NB4 (cell line): ENCODE measurements at regions not wholly inside any gene's neighbourhood (a gene's known extent, or its start where the extent isn't known, plus 50 kb on each side); places are given as distances from the start of the nearest gene placed in this dataset.

ENCODE experiments used
- DNase-seq: peaks from one replicate; pipeline ENCODE4 v3.0.0; 2010; ENCODE audit warnings: low read depth
- H3K4me3 ChIP-seq: one replicate; pipeline ENCODE4 v1.5.1; 2011; ENCODE audit warnings: mild to moderate bottlenecking, low read depth, low read length, moderate library complexity
- CTCF ChIP-seq: IDR thresholded peaks from one replicate; pipeline ENCODE4 v1.5.1; 2012; ENCODE audit warnings: low read depth, low read length
- MYC ChIP-seq: IDR thresholded peaks from 2 replicates; pipeline ENCODE4 v1.6.1; 2011; ENCODE audit warnings: low read depth, low read length
- POLR2A ChIP-seq: IDR thresholded peaks from 2 replicates; pipeline ENCODE4 v1.6.1; 2011; ENCODE audit warnings: mild to moderate bottlenecking; ENCODE audit not compliant: insufficient read length; ENCODE audit errors: extremely low read depth
- TF ChIP-seq, protein P1 (sequence below): IDR thresholded peaks from 2 replicates; pipeline ENCODE4 v1.6.1; 2011; ENCODE audit warnings: low read depth, low read length

DNA sequence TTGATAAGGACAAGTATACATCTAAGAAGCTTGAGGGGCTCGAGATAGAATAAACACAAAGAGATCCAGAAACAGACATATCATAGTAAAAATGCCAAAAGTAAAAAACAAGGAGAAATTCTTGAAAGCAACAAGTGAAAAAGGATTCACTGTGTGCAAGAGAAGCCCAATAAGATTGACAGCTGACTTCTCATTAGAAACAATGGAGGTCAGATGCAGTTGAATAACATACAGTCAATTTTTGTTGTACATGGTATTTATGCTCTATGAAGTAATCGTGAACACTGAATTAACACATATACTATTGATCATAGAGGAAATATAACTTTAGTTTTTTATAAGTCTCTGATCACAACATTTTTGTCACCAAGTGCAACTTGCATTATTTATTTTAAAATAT, 982.8 kb upstream of the SORCS1 start:
- no peak for TF ChIP-seq POLR2A
- no peak for TF ChIP-seq MYC
- no peak for TF ChIP-seq CTCF
- TF ChIP-seq, protein P1, sequence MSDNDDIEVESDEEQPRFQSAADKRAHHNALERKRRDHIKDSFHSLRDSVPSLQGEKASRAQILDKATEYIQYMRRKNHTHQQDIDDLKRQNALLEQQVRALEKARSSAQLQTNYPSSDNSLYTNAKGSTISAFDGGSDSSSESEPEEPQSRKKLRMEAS = no peak

GRCh38 chr10:108141064-108141463, 976.6 kb upstream of the SORCS1 start:
- no peak for DNase-seq
- no peak for TF ChIP-seq CTCF
- no peak for TF ChIP-seq POLR2A
- TF ChIP-seq, protein P1 = no peak
- no peak for TF ChIP-seq MYC
- H3K4me3 ChIP-seq = no peak overlapping the region

More for the DNA sequence above, 982.8 kb upstream of the SORCS1 start:
- no peak for DNase-seq
- no peak overlapping the region for H3K4me3 ChIP-seq

DNA sequence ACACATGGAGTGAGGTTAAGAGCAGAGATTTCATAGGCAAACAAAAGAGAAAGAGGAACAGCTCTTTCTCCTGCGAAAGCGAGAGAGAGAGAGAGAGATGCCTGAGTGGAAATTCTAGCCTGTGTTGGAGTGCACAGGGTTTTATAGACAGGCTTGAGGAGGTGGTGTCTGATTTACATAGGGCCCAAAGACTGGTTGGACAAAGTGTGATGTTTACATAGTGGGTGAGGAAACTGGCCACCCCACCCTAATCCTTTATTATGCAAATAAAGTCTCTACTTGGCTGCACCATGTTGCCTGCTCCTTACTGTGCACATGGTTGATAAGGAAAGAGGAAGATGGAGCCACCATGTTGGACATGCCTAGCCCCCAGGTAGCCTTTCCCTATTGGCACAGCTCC, 967.8 kb upstream of the SORCS1 start:
- no peak for TF ChIP-seq CTCF
- no peak for TF ChIP-seq MYC
- no peak for TF ChIP-seq POLR2A
- DNase-seq = no peak
- H3K4me3 ChIP-seq = no peak overlapping the region

- TF ChIP-seq CTCF = no peak
- no peak for TF ChIP-seq MYC
- TF ChIP-seq, protein P1 = no peak
- no peak for DNase-seq
- no peak overlapping the region for H3K4me3 ChIP-seq
Observed at GRCh38 chr10:108130575-108130974, 966.1 kb upstream of the SORCS1 start.

DNA sequence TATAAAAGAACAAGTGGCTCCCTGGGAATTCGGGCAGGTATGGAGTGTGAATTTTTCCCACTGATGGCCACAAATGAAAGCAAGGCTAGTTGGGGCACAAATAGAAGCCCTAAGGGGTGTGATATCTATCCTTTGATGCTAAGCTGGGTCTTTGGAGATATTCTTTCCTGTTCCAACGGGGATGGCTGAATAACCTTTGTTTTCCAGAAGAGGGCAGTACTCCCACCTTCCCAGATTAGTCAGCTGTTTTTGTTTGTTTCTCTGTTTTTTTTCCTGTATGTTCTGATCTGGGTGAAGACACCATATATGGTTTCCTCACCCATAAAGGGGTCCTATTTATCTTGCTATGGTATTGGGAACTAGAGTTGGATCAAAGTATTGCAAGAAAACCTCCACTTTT, 947.7 kb upstream of the SORCS1 start:
- TF ChIP-seq CTCF (peak; percentile 35), MYC (no peak), POLR2A (no peak)
- TF ChIP-seq, protein P1 = no peak
- H3K4me3 ChIP-seq = no peak overlapping the region
- DNase-seq = peak; percentile 11

- TF ChIP-seq MYC = no peak
Observed at GRCh38 chr10:108104551-108105156, 940.1 kb upstream of the SORCS1 start.

More at GRCh38 chr10:108104551-108105156, 940.1 kb upstream of the SORCS1 start:
- no peak overlapping the region for H3K4me3 ChIP-seq
- DNase-seq = no peak
